H1 (cell line): ENCODE measurements at regions not wholly inside any gene's neighbourhood (a gene's known extent, or its start where the extent isn't known, plus 50 kb on each side); places are given as distances from the start of the nearest gene placed in this dataset.

Experiments
- CTCF ChIP-seq, 3 experiments: IDR thresholded peaks; 1 replicate in 2 of 3; 2 replicates in 1 of 3; pipeline versions ENCODE4 v1.5.1 to v1.6.1; 2011; ENCODE audit warnings: low read length in 3 of 3, mild to moderate bottlenecking in 3 of 3, inconsistent platforms in 2 of 3, low read depth in 1 of 3, moderate library complexity in 1 of 3; ENCODE audit not compliant: insufficient read depth in 1 of 3; ENCODE audit errors: control extremely low read depth in 1 of 3
- EGR1 ChIP-seq: IDR thresholded peaks from 2 replicates; pipeline ENCODE4 v1.6.1; 2011; ENCODE audit warnings: low read depth, low read length, borderline replicate concordance
- EP300 ChIP-seq, 2 experiments: IDR thresholded peaks; 1 replicate in 1 of 2; 2 replicates in 1 of 2; pipeline ENCODE4 v1.6.1; 2011 to 2012; ENCODE audit warnings: low read depth in 2 of 2, low read length in 2 of 2, mild to moderate bottlenecking in 2 of 2, borderline replicate concordance in 1 of 2, inconsistent platforms in 1 of 2, moderate library complexity in 1 of 2
- JUN ChIP-seq: IDR thresholded peaks from 2 replicates; pipeline ENCODE4 v1.6.1; 2011; ENCODE audit warnings: low read depth, mild to moderate bottlenecking, improper control_type of control experiment, low read length
- MAFK ChIP-seq: IDR thresholded peaks from 2 replicates; pipeline ENCODE4 v1.6.1; 2012; ENCODE audit warnings: low read depth, mild to moderate bottlenecking, improper control_type of control experiment, low read length
- YY1 ChIP-seq: IDR thresholded peaks from 2 replicates; pipeline ENCODE4 v1.6.1; 2011; ENCODE audit warnings: low read depth, mild to moderate bottlenecking, low read length
- ZNF274 ChIP-seq: IDR thresholded peaks from 2 replicates; pipeline ENCODE4 v1.7.0; 2012; ENCODE audit warnings: low read length, borderline replicate concordance; ENCODE audit errors: extremely low read depth

GRCh38 chr13:82993417-82993816 is 888.9 kb downstream of the SLITRK1 start:
- TF ChIP-seq ZNF274: no peak
- TF ChIP-seq CTCF (IDR thresholded peaks at IDR 0.05; ENCODE audit: control extremely low read depth in 1 of 3, insufficient read depth in 1 of 3, low read depth in 1 of 3, low read length in 3 of 3): no peak
- TF ChIP-seq MAFK: no peak
- no peak for TF ChIP-seq YY1
- TF ChIP-seq JUN: no peak
- TF ChIP-seq EP300 (IDR thresholded peaks at IDR 0.05; ENCODE audit: borderline replicate concordance in 1 of 2, low read depth in 2 of 2, low read length in 2 of 2): no peak
- no peak for TF ChIP-seq EGR1
